Endothelial cell of umbilical vein (primary cell): ENCODE measurements at regions not wholly inside any gene's neighbourhood (a gene's known extent, or its start where the extent isn't known, plus 50 kb on each side); places are given as distances from the start of the nearest gene placed in this dataset.

ENCODE experiments used
- BruUV-seq: library from RNA; stranded (reverse); fragments of 400-500 nt; replicated peaks from 2 replicates; lab custom pipeline; 2021; lab: Mats Ljungman, UMichigan
- CTCF ChIA-PET: fragments of 300-600, 350-600 bp; sonication (Branson Sonifier 250); formaldehyde crosslinking; loops from one replicate; lab custom pipeline; 2021; ENCODE audit warnings: antibody characterized with exemption, inconsistent platforms; lab: Charles Lee
- POLR2A ChIA-PET: fragments of 300-600, 350-600 bp; sonication (Branson Sonifier 250); formaldehyde crosslinking; loops from one replicate; lab custom pipeline; 2021; ENCODE audit warnings: antibody characterized with exemption, inconsistent platforms; lab: Charles Lee
- DNase-seq: peaks from one replicate; pipeline ENCODE4 v3.0.0-alpha.2; 2011; ENCODE audit warnings: low read depth, low spot score
- FAIRE-seq: peaks from 2 replicates; lab custom pipeline; 2011; peaks lifted over from hg19 to GRCh38; lab: Jason Lieb, UNC
- H2AFZ ChIP-seq: 2 replicates; pipeline ENCODE4 v1.6.0; 2012; ENCODE audit warnings: low read depth, low read length, control low read depth, inconsistent platforms
- H3K27ac ChIP-seq: 2 replicates; pipeline ENCODE4 v1.5.1; 2011; ENCODE audit warnings: low read depth, mild to moderate bottlenecking, control low read depth, low read length, moderate library complexity; ENCODE audit not compliant: insufficient read depth
- H3K27me3 ChIP-seq, 2 experiments: 2 replicates each; pipeline versions ENCODE4 v1.6.0 to v1.6.1; 2011; ENCODE audit warnings: low read length in 2 of 2, mixed read lengths in 1 of 2; ENCODE audit not compliant: control insufficient read depth in 2 of 2, insufficient read depth in 2 of 2
- H3K36me3 ChIP-seq, 2 experiments: 2 replicates in 1 of 2; 3 replicates in 1 of 2; pipeline ENCODE4 v1.5.1; 2011; ENCODE audit warnings: low read length in 2 of 2, mild to moderate bottlenecking in 1 of 2, moderate library complexity in 1 of 2; ENCODE audit not compliant: control insufficient read depth in 2 of 2, insufficient read depth in 2 of 2; ENCODE audit errors: extremely low read depth in 1 of 2
- H3K4me1 ChIP-seq: 3 replicates; pipeline ENCODE4 v1.5.1; 2011; ENCODE audit warnings: mild to moderate bottlenecking, low read length; ENCODE audit not compliant: control insufficient read depth, insufficient read depth; ENCODE audit errors: extremely low read depth
- H3K4me2 ChIP-seq: 2 replicates; pipeline ENCODE4 v1.6.1; 2011; ENCODE audit warnings: low read length, control low read depth, mixed read lengths; ENCODE audit not compliant: insufficient read depth
- H3K4me3 ChIP-seq, 3 experiments: fragments of 200-600 bp in 1 of 3; sonication (generic), shearing (Covaris generic) in 1 of 3; replicated peaks in 1 of 3; 2 replicates each; pipeline ENCODE4 v1.5.1; 2011 to 2016; ENCODE audit warnings: control low read depth in 3 of 3, low read length in 3 of 3, mild to moderate bottlenecking in 2 of 3, inconsistent platforms in 1 of 3, low read depth in 1 of 3, moderate library complexity in 1 of 3; ENCODE audit not compliant: insufficient read depth in 1 of 3
- H3K79me2 ChIP-seq: 2 replicates; pipeline ENCODE4 v1.6.0; 2012; ENCODE audit warnings: low read length, inconsistent platforms; ENCODE audit not compliant: control insufficient read depth, insufficient read depth
- H3K9ac ChIP-seq: replicated peaks from 2 replicates; pipeline ENCODE3; 2011; ENCODE audit warnings: low read length, control low read depth; ENCODE audit not compliant: insufficient read depth; ENCODE audit errors: extremely low read depth
- H3K9me1 ChIP-seq: replicated peaks from 3 replicates; pipeline ENCODE4 v1.6.0; 2011; ENCODE audit warnings: mild to moderate bottlenecking, low read length; ENCODE audit not compliant: control insufficient read depth, insufficient read depth; ENCODE audit errors: extremely low read depth
- H3K9me3 ChIP-seq: replicated peaks from 2 replicates; pipeline ENCODE4 v1.5.1; 2012; ENCODE audit warnings: low read length, inconsistent platforms; ENCODE audit not compliant: control insufficient read depth, insufficient read depth
- H4K20me1 ChIP-seq: replicated peaks from 2 replicates; pipeline ENCODE3; 2011; ENCODE audit warnings: mild to moderate bottlenecking, low read length; ENCODE audit not compliant: control insufficient read depth, insufficient read depth; ENCODE audit errors: extremely low read depth
- EZH2 ChIP-seq: IDR thresholded peaks from 2 replicates; pipeline ENCODE4 v1.6.1; 2012; ENCODE audit warnings: borderline replicate concordance, low read depth, mild to moderate bottlenecking, moderate library complexity, low read length, inconsistent platforms; ENCODE audit not compliant: severe bottlenecking
- FOS ChIP-seq: IDR thresholded peaks from 2 replicates; pipeline ENCODE4 v1.6.1; 2011; ENCODE audit warnings: mild to moderate bottlenecking, low read length, moderate library complexity, borderline replicate concordance; ENCODE audit not compliant: insufficient read depth
- GATA2 ChIP-seq: IDR thresholded peaks from 2 replicates; pipeline ENCODE4 v1.7.0; 2011; ENCODE audit warnings: low read depth, mild to moderate bottlenecking, moderate library complexity, mixed read lengths, low read length; ENCODE audit not compliant: insufficient read length, insufficient read depth
- JUN ChIP-seq: IDR thresholded peaks from 2 replicates; pipeline ENCODE4 v1.6.1; 2011; ENCODE audit warnings: borderline replicate concordance, low read depth; ENCODE audit not compliant: insufficient read length, insufficient read depth
- MYC ChIP-seq: IDR thresholded peaks from one replicate; pipeline ENCODE4 v1.6.1; 2011; ENCODE audit warnings: mild to moderate bottlenecking, low read depth, low read length
- POLR2A ChIP-seq: IDR thresholded peaks from 2 replicates; pipeline ENCODE4 v1.6.1; 2012; ENCODE audit warnings: low read depth, mild to moderate bottlenecking, control low read depth, low read length
- POLR2AphosphoS5 ChIP-seq: IDR thresholded peaks from 2 replicates; pipeline ENCODE4 v1.6.1; 2012; ENCODE audit warnings: low read depth, mild to moderate bottlenecking, control low read depth, low read length, moderate library complexity; ENCODE audit not compliant: insufficient read depth
- dilution Hi-C: fragments of 300-500 bp; cut with MboI; formaldehyde crosslinking; loops from one replicate; pipeline ENCODE4 v1.15.0; 2019; ENCODE audit warnings: low sequenced_read_pairs; ENCODE audit not compliant: extremely low pct_ligation_motif_present
- intact Hi-C: fragments of 100-400 bp; cut with micrococcal nuclease; formaldehyde crosslinking; loops from one replicate; pipeline ENCODE4 v1.10.0; 2022
- TF ChIP-seq, protein P1 (sequence below), 2 donors: IDR thresholded peaks; 1 replicate in 1 of 2; 2 replicates in 1 of 2; pipeline ENCODE4 v1.5.1; 2011; ENCODE audit warnings: low read length in 2 of 2, mild to moderate bottlenecking in 2 of 2, moderate library complexity in 2 of 2, control low read depth in 1 of 2, inconsistent platforms in 1 of 2, low read depth in 1 of 2; ENCODE audit not compliant: insufficient read depth in 1 of 2; ENCODE audit errors: extremely low read depth in 1 of 2
- TF ChIP-seq, protein P2 (sequence below): IDR thresholded peaks from 2 replicates; pipeline ENCODE4 v1.6.1; 2011; ENCODE audit not compliant: insufficient read depth, insufficient read length

- POLR2A ChIA-PET = no interaction called here
- Histone ChIP-seq H3K27ac (no peak overlapping the region), H3K9me3 (no peaks in the 10 kb centered on the region), H3K4me2 (no peak overlapping the region), H3K79me2 (no peaks in the 10 kb centered on the region), H3K36me3 (no peaks in the 10 kb centered on the region), H2AFZ (no peak overlapping the region), H3K4me3 (no peak overlapping the region), H3K9me1 (no peaks in the 10 kb centered on the region), H3K27me3 (no peaks in the 10 kb centered on the region), H3K9ac (no peak overlapping the region), H4K20me1 (no peaks in the 10 kb centered on the region), H3K4me1 (no peaks in the 10 kb centered on the region)
- no TSS peak for BruUV-seq
- CTCF ChIA-PET = no interaction called here
- no peak for TF ChIP-seq EZH2
- TF ChIP-seq JUN = no peak
- TF ChIP-seq POLR2A = no peak
- no peak for TF ChIP-seq POLR2AphosphoS5
- TF ChIP-seq GATA2 = no peak
- TF ChIP-seq, protein P1, sequence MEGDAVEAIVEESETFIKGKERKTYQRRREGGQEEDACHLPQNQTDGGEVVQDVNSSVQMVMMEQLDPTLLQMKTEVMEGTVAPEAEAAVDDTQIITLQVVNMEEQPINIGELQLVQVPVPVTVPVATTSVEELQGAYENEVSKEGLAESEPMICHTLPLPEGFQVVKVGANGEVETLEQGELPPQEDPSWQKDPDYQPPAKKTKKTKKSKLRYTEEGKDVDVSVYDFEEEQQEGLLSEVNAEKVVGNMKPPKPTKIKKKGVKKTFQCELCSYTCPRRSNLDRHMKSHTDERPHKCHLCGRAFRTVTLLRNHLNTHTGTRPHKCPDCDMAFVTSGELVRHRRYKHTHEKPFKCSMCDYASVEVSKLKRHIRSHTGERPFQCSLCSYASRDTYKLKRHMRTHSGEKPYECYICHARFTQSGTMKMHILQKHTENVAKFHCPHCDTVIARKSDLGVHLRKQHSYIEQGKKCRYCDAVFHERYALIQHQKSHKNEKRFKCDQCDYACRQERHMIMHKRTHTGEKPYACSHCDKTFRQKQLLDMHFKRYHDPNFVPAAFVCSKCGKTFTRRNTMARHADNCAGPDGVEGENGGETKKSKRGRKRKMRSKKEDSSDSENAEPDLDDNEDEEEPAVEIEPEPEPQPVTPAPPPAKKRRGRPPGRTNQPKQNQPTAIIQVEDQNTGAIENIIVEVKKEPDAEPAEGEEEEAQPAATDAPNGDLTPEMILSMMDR (IDR thresholded peaks at IDR 0.05; ENCODE audit: extremely low read depth in 1 of 2, insufficient read depth in 1 of 2, low read depth in 1 of 2, low read length in 2 of 2) = no peak
- TF ChIP-seq, protein P2, sequence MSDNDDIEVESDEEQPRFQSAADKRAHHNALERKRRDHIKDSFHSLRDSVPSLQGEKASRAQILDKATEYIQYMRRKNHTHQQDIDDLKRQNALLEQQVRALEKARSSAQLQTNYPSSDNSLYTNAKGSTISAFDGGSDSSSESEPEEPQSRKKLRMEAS = no peak
- no peak for TF ChIP-seq FOS
- TF ChIP-seq MYC = no peak
- intact Hi-C loops (no loop called here), dilution Hi-C loops (no loop called here)
- DNase-seq (no peak), FAIRE-seq (no peak)
Measured at GRCh38 chr10:130615457-130615856, 479.3 kb downstream of the GLRX3 start.
